NCI-H2107 treated with DMSO at 0.1 percent for 48 hours (cell line): ENCODE measurements at regions not wholly inside any gene's neighbourhood (a gene's known extent, or its start where the extent isn't known, plus 50 kb on each side); places are given as distances from the start of the nearest gene placed in this dataset.

ENCODE experiments used
- DNase-seq: peaks from one replicate; lab custom pipeline; 2025; ENCODE audit not compliant: unreplicated experiment; lab: John Stamatoyannopoulos, UW

DNA sequence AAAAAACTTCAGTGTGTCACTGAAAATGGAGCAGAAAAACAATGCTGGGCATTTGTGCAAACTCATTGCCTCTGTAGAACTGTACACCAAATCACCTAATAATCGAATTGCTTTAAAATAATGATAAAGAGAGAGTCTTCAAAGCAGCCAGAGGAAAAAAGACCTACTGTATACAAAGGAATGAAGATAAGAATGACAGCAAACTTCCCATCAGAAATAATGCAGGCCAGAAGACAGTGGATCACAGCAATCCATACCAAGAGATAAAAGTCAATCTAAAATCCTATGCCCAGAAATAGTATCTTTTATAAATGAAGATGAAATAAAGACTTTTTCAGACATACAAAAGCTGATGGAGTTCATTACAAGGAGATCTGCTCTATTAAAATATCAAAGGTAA, 134.7 kb upstream of the VEPH1 start:
- DNase-seq: no peak

DNA sequence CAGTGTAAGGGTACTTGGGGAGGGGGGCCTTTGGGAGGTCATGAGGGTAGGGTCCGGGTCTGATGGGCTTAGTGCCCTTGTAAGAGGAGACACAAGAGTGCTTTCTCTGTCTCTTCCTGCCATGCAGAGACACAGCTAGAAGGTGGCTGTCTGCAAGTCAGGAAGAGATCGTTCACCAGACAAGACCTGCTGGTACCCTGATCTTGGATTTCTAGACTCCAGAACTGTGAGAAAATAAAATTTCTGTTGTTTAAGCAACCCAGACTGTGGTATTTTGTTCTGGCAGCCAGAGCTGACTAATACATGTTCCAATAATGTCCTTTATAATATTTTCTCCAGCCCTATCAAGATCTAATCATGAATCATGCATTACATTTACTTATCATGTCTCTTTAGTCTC, 130.0 kb upstream of the VEPH1 start:
- no peak for DNase-seq

GRCh38 chr3:157632075-157632474, 128.9 kb upstream of the VEPH1 start:
- no peak for DNase-seq

DNA sequence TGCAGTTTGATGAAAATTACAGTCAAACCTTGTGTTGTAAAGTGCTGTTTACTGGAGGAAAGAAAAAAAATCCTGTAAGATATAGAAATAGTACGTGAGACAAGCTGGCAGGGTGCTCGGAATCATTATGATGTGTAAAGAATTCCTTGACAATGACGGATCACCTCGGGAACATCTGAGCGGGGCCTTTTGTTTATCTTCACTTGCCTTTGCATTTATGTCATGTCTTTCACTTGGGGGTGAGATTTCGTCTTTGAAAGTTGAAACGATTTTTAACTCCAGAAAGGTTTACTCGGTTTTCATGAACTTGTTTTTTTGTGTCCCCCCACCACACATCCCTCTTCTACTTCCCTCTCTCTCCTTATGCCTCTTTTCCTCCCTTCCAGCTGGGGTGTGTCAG, 128.3 kb upstream of the VEPH1 start:
- no peak for DNase-seq

DNA sequence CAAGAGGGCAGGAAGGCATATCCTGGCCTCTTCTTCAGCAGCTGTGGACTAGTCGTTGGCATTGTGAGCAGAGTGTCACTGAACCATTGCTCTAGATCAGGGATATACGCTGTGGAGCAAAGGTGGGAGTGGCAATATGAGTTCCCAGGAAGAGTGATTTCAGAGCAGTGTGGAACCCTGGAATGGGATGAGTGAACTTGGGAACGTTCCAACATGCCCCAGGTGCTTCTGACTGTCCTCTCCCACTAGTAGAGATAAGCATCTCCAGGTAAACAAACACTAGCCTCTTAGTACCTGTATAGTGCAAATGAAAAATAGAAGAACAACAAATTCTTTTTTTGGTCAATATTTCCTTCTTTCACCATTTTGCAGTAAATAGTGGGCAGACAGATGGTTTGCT, 123.6 kb upstream of the VEPH1 start:
- no peak for DNase-seq

GRCh38 chr3:157624801-157625200, 121.6 kb upstream of the VEPH1 start:
- no peak for DNase-seq

GRCh38 chr3:157618886-157619285, 115.7 kb upstream of the VEPH1 start:
- no peak for DNase-seq

DNA sequence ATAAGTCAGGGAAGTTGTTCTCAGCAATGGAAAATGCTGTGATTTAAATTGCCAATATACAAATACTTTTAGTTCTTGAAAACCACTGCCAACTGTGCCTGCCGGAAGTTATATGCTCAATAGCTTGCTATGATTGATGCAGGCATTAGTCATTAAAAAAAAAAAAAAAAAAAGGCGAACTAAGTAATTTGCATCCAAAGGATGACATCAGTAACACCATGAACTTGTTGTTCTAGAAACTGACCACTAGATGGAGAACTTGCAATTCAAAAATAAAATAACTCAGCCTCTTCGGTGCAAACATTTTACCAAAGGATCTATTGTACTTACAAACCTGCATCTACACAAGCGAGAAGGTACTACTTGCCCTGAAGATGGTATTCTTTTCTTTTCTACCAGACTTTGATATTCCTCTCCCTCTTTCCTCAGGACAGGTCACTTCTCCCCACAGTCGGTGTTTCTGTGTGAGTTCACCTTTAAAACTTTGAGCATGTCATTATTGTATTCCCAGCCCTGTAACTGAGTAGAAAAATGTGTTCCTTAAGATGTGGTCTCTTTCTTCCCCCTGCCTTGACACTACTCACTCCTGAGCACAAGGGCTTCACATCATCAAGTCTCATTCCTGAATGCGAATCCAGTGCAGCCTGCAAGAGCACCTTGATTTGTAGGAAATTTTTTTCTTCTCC, 115.0 kb upstream of the VEPH1 start:
- DNase-seq: peak; percentile 92

DNA sequence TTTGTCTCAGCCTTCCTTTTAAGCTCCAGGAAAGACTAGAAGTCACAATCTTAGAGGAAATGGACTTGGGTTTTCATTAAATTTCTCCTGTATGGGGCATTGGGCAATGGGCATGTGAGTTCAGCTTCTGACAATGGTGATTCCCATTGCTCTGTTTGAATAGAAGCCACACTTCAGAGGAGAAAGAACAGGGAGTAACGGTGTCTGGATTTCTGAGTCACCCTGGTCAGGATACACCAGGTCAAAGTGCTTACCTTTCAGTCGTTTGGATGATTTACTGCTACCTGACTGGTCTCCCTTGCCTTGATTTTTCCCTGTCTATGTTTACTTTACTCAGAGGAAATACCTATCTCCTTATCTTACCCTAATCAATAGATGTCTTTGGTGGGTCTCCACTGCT, 111.7 kb upstream of the VEPH1 start:
- DNase-seq: no peak

- no peak for DNase-seq
Measured at GRCh38 chr3:157611536-157612076, 108.4 kb upstream of the VEPH1 start.

DNA sequence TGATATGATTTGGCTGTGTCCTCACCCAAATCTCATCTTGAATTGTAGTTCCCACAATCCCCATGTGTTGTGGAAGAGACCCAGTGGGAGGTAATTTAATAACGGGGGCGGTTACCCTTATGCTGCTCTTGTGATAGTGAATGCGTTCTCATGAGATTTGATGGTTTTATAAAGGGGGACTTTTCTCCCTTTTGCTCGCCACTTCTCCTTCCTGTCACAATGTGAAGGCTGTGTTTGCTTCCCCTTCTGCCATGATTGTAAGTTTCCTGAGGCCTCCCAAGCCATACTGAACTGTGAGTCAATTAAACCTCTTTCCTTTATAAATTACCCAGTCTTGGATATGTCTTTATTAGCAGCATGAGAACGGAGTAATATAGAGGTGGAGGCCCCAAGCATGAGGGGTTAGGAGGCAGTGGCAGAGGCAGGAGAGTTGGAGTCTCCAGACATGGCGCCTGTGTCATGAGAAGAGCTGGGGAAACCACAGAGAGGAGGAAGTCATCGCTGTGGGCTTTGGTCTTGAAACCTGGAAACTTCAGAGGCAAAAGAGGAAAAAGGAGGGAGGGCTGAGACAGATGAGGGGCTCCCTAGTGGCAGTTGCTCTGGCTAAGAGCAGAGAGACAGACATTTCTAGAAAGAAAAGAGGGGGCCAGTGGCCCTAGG, 107.8 kb upstream of the VEPH1 start:
- DNase-seq: no peak

GRCh38 chr3:157607826-157608405, 104.7 kb upstream of the VEPH1 start:
- no peak for DNase-seq

DNA sequence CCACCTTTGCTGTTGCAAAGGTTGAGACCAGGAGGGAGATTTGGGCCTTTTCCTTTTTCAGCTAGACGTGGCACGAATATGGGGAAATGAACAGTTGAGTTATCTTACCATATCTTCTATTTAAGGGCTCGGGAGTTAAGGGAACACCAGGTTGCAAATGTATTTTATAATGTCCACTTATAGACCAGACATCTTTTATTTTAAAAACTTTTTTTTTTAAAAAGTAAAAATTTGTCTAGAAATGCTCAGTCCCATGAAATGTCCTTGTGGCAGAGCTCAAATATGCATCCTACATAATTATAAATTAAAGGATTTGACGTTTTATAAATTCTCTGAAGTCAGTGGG, 103.6 kb upstream of the VEPH1 start:
- DNase-seq: no peak

DNA sequence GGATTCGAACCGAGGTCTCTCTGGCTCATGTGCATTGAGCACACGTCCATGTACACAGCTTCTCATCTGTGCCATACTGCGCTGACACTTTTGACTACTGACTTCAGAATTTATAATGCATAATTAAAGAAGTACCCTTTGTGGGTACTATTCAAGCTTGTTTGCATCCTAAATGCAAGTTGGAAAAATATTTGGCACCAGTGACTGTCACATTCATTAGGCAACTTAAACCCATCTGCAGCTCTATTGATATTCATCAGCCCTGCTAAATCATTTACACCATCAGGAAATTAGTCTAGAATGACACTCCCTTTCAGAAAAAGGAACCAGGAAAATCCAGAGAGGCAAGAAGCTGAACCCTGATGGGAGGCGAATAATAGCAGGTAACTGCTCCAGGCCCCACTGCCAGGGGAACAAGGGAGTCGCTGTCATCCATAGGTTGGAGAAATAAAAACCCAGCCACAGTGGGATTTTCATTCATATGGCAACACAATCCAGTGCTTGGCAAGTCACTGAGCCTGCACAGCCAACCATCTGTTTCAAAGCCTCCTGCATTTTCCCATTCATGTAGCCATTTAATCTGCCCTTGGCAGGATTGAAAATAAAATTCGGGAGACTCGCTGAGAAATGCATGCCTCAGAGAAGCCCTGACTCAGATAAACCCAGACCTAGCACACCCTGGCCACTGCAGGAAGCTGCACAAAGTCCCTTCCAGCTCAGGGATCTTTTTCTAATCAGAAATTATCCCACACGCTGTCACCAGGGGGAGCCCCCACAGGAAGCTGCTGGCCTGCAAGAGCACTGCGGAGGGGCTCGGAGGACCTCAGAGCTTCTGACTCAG, 103.0 kb upstream of the VEPH1 start:
- DNase-seq: peak; percentile 51

DNA sequence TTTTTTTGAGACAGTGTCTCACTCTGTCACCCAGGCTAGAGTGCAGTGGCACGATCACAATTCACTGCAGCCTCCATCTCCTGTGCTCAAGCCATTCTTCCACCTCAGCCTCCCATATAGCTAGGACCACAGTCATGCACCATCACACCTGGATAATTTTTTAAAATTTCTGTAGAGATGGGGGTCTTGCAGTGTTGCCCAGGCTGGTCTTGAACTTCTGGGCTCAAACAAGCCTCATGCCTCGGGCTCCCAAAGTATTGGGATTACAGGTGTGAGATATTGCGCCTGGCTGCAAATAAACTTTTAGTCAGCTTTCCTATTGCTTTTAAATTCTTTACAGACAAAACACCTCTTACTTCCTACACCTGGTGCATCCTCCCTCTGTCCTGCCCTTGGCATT, 102.1 kb upstream of the VEPH1 start:
- no peak for DNase-seq

- no peak for DNase-seq
Measured at GRCh38 chr3:157602424-157602823, 99.2 kb upstream of the VEPH1 start.

DNA sequence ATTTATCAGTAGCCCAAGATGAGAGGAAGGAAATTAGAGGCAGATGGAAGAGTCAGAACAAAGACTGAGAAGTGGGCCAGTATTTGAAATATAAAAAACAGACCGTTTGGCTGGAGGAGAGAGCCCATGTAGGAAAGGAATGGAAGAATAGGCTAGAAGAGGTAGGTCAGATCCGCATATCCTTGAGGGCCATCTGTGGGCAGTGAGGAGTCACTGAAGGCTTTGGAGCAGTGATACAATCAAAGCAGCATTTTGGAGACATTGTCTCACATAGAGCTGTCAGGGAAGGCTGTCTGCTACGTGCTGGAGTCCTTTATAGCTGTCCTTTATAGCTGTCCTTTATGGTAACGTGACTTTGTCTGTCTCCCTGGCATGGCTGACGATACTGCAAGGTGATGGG, 92.0 kb upstream of the VEPH1 start:
- DNase-seq: no peak

DNA sequence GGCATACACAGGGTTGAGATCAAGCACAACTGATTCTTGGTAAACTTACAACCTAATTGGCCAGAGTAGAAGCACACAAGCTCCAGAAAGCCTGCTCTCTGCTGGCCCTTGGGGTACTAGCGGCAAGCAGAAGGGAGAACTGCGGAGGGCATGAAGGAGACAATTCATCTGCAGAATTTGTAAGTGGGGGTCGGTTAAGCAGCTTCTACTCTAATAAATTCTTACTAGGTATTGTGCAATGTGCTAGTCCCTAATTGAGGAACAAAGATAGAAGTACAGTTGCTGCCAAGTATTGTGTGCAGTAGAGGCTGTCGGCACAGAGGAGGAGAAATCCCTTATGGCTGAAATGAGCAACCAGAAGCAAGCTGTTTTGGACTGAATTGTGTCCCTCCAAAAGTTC, 91.2 kb upstream of the VEPH1 start:
- DNase-seq: no peak

DNA sequence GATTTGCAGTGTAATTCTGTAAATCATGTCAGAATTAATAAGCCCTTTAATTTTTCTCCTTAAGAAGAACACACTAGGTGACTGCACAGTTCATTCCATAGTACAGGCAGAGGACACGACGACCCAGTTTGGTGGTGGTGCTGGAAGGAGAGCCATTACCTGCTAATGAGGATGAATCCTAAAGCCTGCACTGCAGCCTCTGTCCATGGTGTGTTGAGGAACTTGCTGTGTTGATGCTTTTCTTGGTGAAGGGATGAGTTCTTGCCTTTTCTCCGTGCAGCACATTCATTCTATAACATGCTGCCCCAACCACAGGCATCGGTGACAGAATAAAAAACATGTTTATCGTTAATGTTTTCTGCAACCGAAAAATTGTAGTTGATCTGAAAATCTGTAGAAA, 89.6 kb upstream of the VEPH1 start:
- DNase-seq: no peak

DNA sequence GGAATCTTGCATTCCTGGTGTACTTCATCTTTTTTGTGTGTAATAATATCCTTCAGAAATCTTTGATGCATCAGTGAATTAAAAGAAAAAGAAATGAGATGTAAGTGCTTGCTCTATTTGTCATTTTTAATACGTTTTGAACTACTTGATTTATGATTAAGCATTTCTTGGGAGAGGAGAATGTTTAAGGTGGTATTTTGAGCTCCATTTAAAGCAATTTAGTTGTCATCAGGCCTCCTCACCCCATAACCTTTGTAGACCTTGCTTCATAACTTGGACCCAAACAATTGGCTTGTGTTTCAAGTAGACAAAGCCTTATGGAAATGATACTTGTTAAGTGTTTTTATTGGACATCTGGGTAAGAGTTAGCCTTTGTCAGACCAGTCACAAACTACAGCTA, 87.1 kb upstream of the VEPH1 start:
- DNase-seq: no peak

GRCh38 chr3:157589211-157589610, 86.0 kb upstream of the VEPH1 start:
- no peak for DNase-seq
